Brain microvascular endothelial cell (primary cell): ENCODE measurements at regions not wholly inside any gene's neighbourhood (a gene's known extent, or its start where the extent isn't known, plus 50 kb on each side); places are given as distances from the start of the nearest gene placed in this dataset.

Experiments
- DNase-seq: peaks from one replicate; pipeline ENCODE4 v3.0.0-alpha.2; 2020
- H3K27ac ChIP-seq: fragments of 250-450 bp; sonication (Bioruptor Pico); 2 replicates; pipeline ENCODE4 v1.5.1; 2020; ENCODE audit warnings: mild to moderate bottlenecking, moderate library complexity
- H3K27me3 ChIP-seq: fragments of 250-450 bp; sonication (Bioruptor Pico); replicated peaks from 2 replicates; pipeline ENCODE4 v1.5.1; 2020; ENCODE audit warnings: mild to moderate bottlenecking
- H3K36me3 ChIP-seq: fragments of 250-450 bp; sonication (Bioruptor Pico); replicated peaks from 2 replicates; pipeline ENCODE4 v1.5.1; 2020; ENCODE audit warnings: mild to moderate bottlenecking
- H3K4me3 ChIP-seq: 2 replicates; pipeline ENCODE4 v1.5.1; 2011; ENCODE audit warnings: low read depth, mild to moderate bottlenecking, control low read depth, low read length, moderate library complexity
- in situ Hi-C: cut with HindIII; loops from 2 replicates; pipeline ENCODE4 v1.10.0; 2017; ENCODE audit warnings: low sequenced_read_pairs, low pct_ligation_motif_present
- TF ChIP-seq, protein P1 (sequence below): IDR thresholded peaks from 2 replicates; pipeline ENCODE4 v1.5.1; 2011; ENCODE audit warnings: low read depth, mild to moderate bottlenecking, moderate library complexity, low read length, control low read depth, inconsistent platforms; ENCODE audit errors: missing control alignments

GRCh38 chr15:62972814-62973213, 69.7 kb upstream of the TPM1 start:
- Histone ChIP-seq H3K36me3 (no peaks in the 10 kb centered on the region), H3K4me3 (no peak overlapping the region), H3K27ac (no peak overlapping the region), H3K27me3 (no peaks in the 10 kb centered on the region)
- DNase-seq: no peak
- in situ Hi-C loops: no loop called here
- TF ChIP-seq, protein P1, sequence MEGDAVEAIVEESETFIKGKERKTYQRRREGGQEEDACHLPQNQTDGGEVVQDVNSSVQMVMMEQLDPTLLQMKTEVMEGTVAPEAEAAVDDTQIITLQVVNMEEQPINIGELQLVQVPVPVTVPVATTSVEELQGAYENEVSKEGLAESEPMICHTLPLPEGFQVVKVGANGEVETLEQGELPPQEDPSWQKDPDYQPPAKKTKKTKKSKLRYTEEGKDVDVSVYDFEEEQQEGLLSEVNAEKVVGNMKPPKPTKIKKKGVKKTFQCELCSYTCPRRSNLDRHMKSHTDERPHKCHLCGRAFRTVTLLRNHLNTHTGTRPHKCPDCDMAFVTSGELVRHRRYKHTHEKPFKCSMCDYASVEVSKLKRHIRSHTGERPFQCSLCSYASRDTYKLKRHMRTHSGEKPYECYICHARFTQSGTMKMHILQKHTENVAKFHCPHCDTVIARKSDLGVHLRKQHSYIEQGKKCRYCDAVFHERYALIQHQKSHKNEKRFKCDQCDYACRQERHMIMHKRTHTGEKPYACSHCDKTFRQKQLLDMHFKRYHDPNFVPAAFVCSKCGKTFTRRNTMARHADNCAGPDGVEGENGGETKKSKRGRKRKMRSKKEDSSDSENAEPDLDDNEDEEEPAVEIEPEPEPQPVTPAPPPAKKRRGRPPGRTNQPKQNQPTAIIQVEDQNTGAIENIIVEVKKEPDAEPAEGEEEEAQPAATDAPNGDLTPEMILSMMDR: no peak

GRCh38 chr15:62975515-62975914, 67.0 kb upstream of the TPM1 start:
- TF ChIP-seq, protein P1: no peak
- no peak for DNase-seq
- no peaks in the 10 kb centered on the region for H3K27me3 ChIP-seq
- no peaks in the 10 kb centered on the region for H3K36me3 ChIP-seq
- no peak overlapping the region for H3K4me3 ChIP-seq
- in situ Hi-C loops: no loop called here
- peak overlapping the region; percentile 8 for H3K27ac ChIP-seq

GRCh38 chr15:62976301-62976881, 66.2 kb upstream of the TPM1 start:
- in situ Hi-C loops: no loop called here
- no peaks in the 10 kb centered on the region for H3K36me3 ChIP-seq
- peak; percentile 58 for DNase-seq

GRCh38 chr15:62977952-62978811, 64.4 kb upstream of the TPM1 start:
- DNase-seq: peak; percentile 31
- in situ Hi-C loops: no loop called here
- Histone ChIP-seq H3K27me3 (no peaks in the 10 kb centered on the region), H3K4me3 (no peak overlapping the region), H3K27ac (no peak overlapping the region), H3K36me3 (no peaks in the 10 kb centered on the region)
- TF ChIP-seq, protein P1: no peak

More at GRCh38 chr15:62976301-62976881, 66.2 kb upstream of the TPM1 start:
- no peak overlapping the region for H3K4me3 ChIP-seq
- H3K27ac ChIP-seq: peak overlapping the region; percentile 46
- TF ChIP-seq, protein P1: no peak
- H3K27me3 ChIP-seq: no peaks in the 10 kb centered on the region

GRCh38 chr15:62979252-62979651, 63.3 kb upstream of the TPM1 start:
- DNase-seq: no peak
- H3K27me3 ChIP-seq: no peaks in the 10 kb centered on the region
- H3K4me3 ChIP-seq: no peak overlapping the region
- no peak overlapping the region for H3K27ac ChIP-seq
- TF ChIP-seq, protein P1: no peak
- in situ Hi-C loops: no loop called here
- no peaks in the 10 kb centered on the region for H3K36me3 ChIP-seq
